H9 (cell line): ENCODE measurements at regions not wholly inside any gene's neighbourhood (a gene's known extent, or its start where the extent isn't known, plus 50 kb on each side); places are given as distances from the start of the nearest gene placed in this dataset.

ENCODE experiments used
- DNase-seq: peaks from one replicate; pipeline ENCODE4 v3.0.0-alpha.2; 2017
- H2AFZ ChIP-seq: one replicate; pipeline ENCODE4 v1.6.1; 2013; ENCODE audit warnings: mild to moderate bottlenecking, low read length, control low read depth, moderate library complexity
- H2AK5ac ChIP-seq: 2 replicates; pipeline ENCODE4 v1.6.1; 2013; ENCODE audit warnings: low read length, control low read depth, mixed read lengths; ENCODE audit not compliant: insufficient read length
- H2BK120ac ChIP-seq: one replicate; pipeline ENCODE4 v1.6.1; 2013; ENCODE audit warnings: low read depth, mild to moderate bottlenecking, low read length, control low read depth, inconsistent platforms; ENCODE audit not compliant: poor library complexity, severe bottlenecking
- H2BK12ac ChIP-seq: 2 replicates; pipeline ENCODE4 v1.6.1; 2013; ENCODE audit warnings: low read length, control low read depth, mixed read lengths, low read depth; ENCODE audit not compliant: insufficient read length
- H2BK15ac ChIP-seq: 2 replicates; pipeline ENCODE4 v1.6.1; 2013; ENCODE audit warnings: low read depth, low read length, control low read depth
- H2BK20ac ChIP-seq: one replicate; pipeline ENCODE4 v1.6.1; 2013; ENCODE audit warnings: low read depth, mild to moderate bottlenecking, low read length, control low read depth, inconsistent platforms; ENCODE audit not compliant: poor library complexity, severe bottlenecking
- H2BK5ac ChIP-seq: 2 replicates; pipeline ENCODE4 v1.6.1; 2013; ENCODE audit warnings: low read length, control low read depth, mixed read lengths; ENCODE audit not compliant: insufficient read length
- H3K14ac ChIP-seq: 2 replicates; pipeline ENCODE4 v1.6.1; 2013; ENCODE audit warnings: low read length, control low read depth; ENCODE audit not compliant: insufficient read depth
- H3K18ac ChIP-seq: 2 replicates; pipeline ENCODE4 v1.6.1; 2013; ENCODE audit warnings: low read depth, mild to moderate bottlenecking, mixed read lengths, low read length, control low read depth; ENCODE audit not compliant: insufficient read length
- H3K23ac ChIP-seq: 2 replicates; pipeline ENCODE4 v1.6.1; 2013; ENCODE audit warnings: low read length, control low read depth, mixed read lengths, low read depth; ENCODE audit not compliant: insufficient read length
- H3K23me2 ChIP-seq: 2 replicates; pipeline ENCODE4 v1.6.1; 2013; ENCODE audit warnings: low read depth, mild to moderate bottlenecking, mixed read lengths, low read length, control low read depth; ENCODE audit not compliant: insufficient read length, poor library complexity, severe bottlenecking
- H3K27ac ChIP-seq: 2 replicates; pipeline ENCODE4 v1.5.1; 2013; ENCODE audit warnings: low read length, control low read depth, mixed read lengths, low read depth; ENCODE audit not compliant: insufficient read length
- H3K27me3 ChIP-seq: 2 replicates; pipeline ENCODE4 v1.6.1; 2013; ENCODE audit warnings: low read length, control low read depth, inconsistent platforms; ENCODE audit not compliant: insufficient read depth
- H3K4ac ChIP-seq: 2 replicates; pipeline ENCODE4 v1.6.1; 2013; ENCODE audit warnings: low read depth, mild to moderate bottlenecking, control low read depth, inconsistent platforms, low read length, moderate library complexity
- H3K4me1 ChIP-seq: 2 replicates; pipeline ENCODE4 v1.6.1; 2013; ENCODE audit warnings: low read length, control low read depth, inconsistent platforms; ENCODE audit not compliant: insufficient read depth
- H3K4me2 ChIP-seq: 2 replicates; pipeline ENCODE4 v1.6.1; 2013; ENCODE audit warnings: low read length, control low read depth, mixed read lengths; ENCODE audit not compliant: insufficient read length, insufficient read depth
- H3K56ac ChIP-seq: 2 replicates; pipeline ENCODE4 v1.6.1; 2013; ENCODE audit warnings: low read depth, mild to moderate bottlenecking, mixed read lengths, low read length, control low read depth; ENCODE audit not compliant: insufficient read length
- H3K79me1 ChIP-seq: 2 replicates; pipeline ENCODE4 v1.6.1; 2013; ENCODE audit warnings: low read depth, mild to moderate bottlenecking, moderate library complexity, low read length, control low read depth, inconsistent platforms; ENCODE audit not compliant: insufficient read depth, poor library complexity, severe bottlenecking
- H3K79me2 ChIP-seq: 2 replicates; pipeline ENCODE4 v1.6.1; 2013; ENCODE audit warnings: low read length, control low read depth, inconsistent platforms; ENCODE audit not compliant: insufficient read depth
- H3K9ac ChIP-seq: 2 replicates; pipeline ENCODE4 v1.6.1; 2013; ENCODE audit warnings: low read length, control low read depth, mixed read lengths; ENCODE audit not compliant: insufficient read length; ENCODE audit errors: extremely low read depth
- H3K9me3 ChIP-seq: one replicate; pipeline ENCODE4 v1.6.1; 2013; ENCODE audit warnings: low read depth, low read length, inconsistent platforms; ENCODE audit not compliant: control insufficient read depth
- H3T11ph ChIP-seq: one replicate; pipeline ENCODE4 v1.6.1; 2013; ENCODE audit warnings: mild to moderate bottlenecking, low read length, control low read depth, inconsistent platforms
- H4K20me1 ChIP-seq: one replicate; pipeline ENCODE4 v1.6.1; 2013; ENCODE audit not compliant: control insufficient read depth, insufficient read length, insufficient read depth
- H4K5ac ChIP-seq: 2 replicates; pipeline ENCODE4 v1.6.1; 2013; ENCODE audit warnings: low read depth, mild to moderate bottlenecking, mixed read lengths, low read length, control low read depth; ENCODE audit not compliant: insufficient read length
- H4K8ac ChIP-seq: replicated peaks from 2 replicates; pipeline ENCODE4 v1.6.1; 2013; ENCODE audit warnings: low read length, control low read depth, mixed read lengths, low read depth; ENCODE audit not compliant: insufficient read length
- H4K91ac ChIP-seq: 2 replicates; pipeline ENCODE4 v1.6.1; 2013; ENCODE audit warnings: low read depth, mild to moderate bottlenecking, moderate library complexity, mixed read lengths, low read length, control low read depth; ENCODE audit not compliant: insufficient read length
- H3K27ac Mint-ChIP-seq, 3 experiments: 2 replicates in 2 of 3; 3 replicates in 1 of 3; pipeline ENCODE4 v1.8.0; 2020 to 2021; ENCODE audit warnings: mixed read lengths in 3 of 3, mild to moderate bottlenecking in 1 of 3, moderate library complexity in 1 of 3
- H3K27me3 Mint-ChIP-seq: 2 replicates; pipeline ENCODE4 v1.8.0; 2021; ENCODE audit warnings: low read depth, mild to moderate bottlenecking, moderate library complexity, mixed read lengths
- H3K36me3 Mint-ChIP-seq, 3 experiments: 2 replicates in 2 of 3; 3 replicates in 1 of 3; pipeline ENCODE4 v1.8.0; 2020 to 2021; ENCODE audit warnings: low read depth in 3 of 3, mixed read lengths in 3 of 3; ENCODE audit not compliant: insufficient read depth in 1 of 3
- H3K4me1 Mint-ChIP-seq, 2 experiments: 2 replicates each; pipeline ENCODE4 v1.8.0; 2020; ENCODE audit warnings: mixed read lengths in 2 of 2
- H3K4me3 Mint-ChIP-seq, 2 experiments: 2 replicates in 1 of 2; 3 replicates in 1 of 2; pipeline ENCODE4 v1.8.0; 2020 to 2021; ENCODE audit warnings: mild to moderate bottlenecking in 2 of 2, mixed read lengths in 2 of 2, moderate library complexity in 1 of 2
- H3K9me3 Mint-ChIP-seq, 2 experiments: 2 replicates in 1 of 2; 3 replicates in 1 of 2; pipeline ENCODE4 v1.8.0; 2020; ENCODE audit warnings: mild to moderate bottlenecking in 2 of 2, mixed read lengths in 2 of 2, moderate library complexity in 1 of 2
- WGBS: extraction: QIAGEN DNeasy Blood & Tissue Kit; methylation state at CpG from one replicate; pipeline ENCODE4 v1.1.7; 2013; ENCODE audit warnings: missing lambda C conversion rate, low lambda C conversion rate, mixed read lengths; ENCODE audit not compliant: insufficient read length; ENCODE audit errors: extremely low coverage; 5-methylcytosine and 5-hydroxymethylcytosine counted together
- TF ChIP-seq, protein P1 (sequence below): fragments of 200-600 bp; sonication (generic); conservative IDR thresholded peaks from 3 replicates; pipeline ENCODE4 v1.8.0; 2021; ENCODE audit warnings: antibody characterized with exemption, mild to moderate bottlenecking

DNA sequence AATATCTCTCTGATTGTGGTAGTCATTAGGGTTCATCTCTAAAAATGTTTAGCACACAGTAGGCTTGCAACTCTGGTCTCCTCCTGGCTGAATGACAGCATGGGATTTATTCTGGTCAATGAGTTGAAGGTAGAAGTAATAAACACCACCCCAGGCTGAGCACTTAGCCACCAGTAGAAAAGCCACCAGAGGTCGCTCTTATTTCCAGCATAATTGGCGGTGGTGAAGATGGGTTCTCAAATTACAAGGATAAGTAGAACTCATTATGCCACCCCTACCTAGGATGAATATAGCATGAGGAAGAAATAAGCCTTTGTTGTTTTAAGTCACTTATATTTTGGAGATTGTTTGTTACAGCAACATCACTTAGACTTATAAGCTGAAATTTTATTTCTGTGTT, 302.7 kb downstream of the GPM6A start:
- Histone ChIP-seq H3T11ph (no peak overlapping the region), H3K23ac (no peak overlapping the region), H3K27me3 (no peaks in the 10 kb centered on the region), H3K4me1 (no peaks in the 10 kb centered on the region), H4K91ac (no peak overlapping the region), H3K18ac (no peak overlapping the region), H3K9ac (no peak overlapping the region), H4K5ac (no peak overlapping the region), H3K23me2 (no peaks in the 10 kb centered on the region), H3K14ac (no peak overlapping the region), H3K79me1 (no peaks in the 10 kb centered on the region), H3K4me2 (no peak overlapping the region), H3K9me3 (no peaks in the 10 kb centered on the region), H4K8ac (no peak overlapping the region), H3K4ac (no peak overlapping the region), H2BK5ac (no peak overlapping the region), H3K79me2 (no peaks in the 10 kb centered on the region), H2AK5ac (no peak overlapping the region), H2BK12ac (no peak overlapping the region), H2BK120ac (no peak overlapping the region), H2BK15ac (no peak overlapping the region), H4K20me1 (no peaks in the 10 kb centered on the region), H3K56ac (no peak overlapping the region), H2AFZ (no peak overlapping the region), H2BK20ac (no peak overlapping the region), H3K27ac (no peak overlapping the region)
- TF ChIP-seq, protein P1, sequence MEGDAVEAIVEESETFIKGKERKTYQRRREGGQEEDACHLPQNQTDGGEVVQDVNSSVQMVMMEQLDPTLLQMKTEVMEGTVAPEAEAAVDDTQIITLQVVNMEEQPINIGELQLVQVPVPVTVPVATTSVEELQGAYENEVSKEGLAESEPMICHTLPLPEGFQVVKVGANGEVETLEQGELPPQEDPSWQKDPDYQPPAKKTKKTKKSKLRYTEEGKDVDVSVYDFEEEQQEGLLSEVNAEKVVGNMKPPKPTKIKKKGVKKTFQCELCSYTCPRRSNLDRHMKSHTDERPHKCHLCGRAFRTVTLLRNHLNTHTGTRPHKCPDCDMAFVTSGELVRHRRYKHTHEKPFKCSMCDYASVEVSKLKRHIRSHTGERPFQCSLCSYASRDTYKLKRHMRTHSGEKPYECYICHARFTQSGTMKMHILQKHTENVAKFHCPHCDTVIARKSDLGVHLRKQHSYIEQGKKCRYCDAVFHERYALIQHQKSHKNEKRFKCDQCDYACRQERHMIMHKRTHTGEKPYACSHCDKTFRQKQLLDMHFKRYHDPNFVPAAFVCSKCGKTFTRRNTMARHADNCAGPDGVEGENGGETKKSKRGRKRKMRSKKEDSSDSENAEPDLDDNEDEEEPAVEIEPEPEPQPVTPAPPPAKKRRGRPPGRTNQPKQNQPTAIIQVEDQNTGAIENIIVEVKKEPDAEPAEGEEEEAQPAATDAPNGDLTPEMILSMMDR: peak; percentile 77
- no peaks in the 10 kb centered on the region for H3K4me1 Mint-ChIP-seq
- H3K36me3 Mint-ChIP-seq: no peaks in the 10 kb centered on the region
- peak; percentile 55 for DNase-seq
- H3K27ac Mint-ChIP-seq: no peak overlapping the region
- H3K27me3 Mint-ChIP-seq: no peaks in the 10 kb centered on the region; the same call in 1 of the 2 replicates
- no peak overlapping the region for H3K4me3 Mint-ChIP-seq
- WGBS: no CpG with 5 or more reads among the region's 2 CpGs
- H3K9me3 Mint-ChIP-seq: no peaks in the 10 kb centered on the region
